Heart left ventricle (tissue), 16 donors: ENCODE measurements at regions not wholly inside any gene's neighbourhood (a gene's known extent, or its start where the extent isn't known, plus 50 kb on each side); places are given as distances from the start of the nearest gene placed in this dataset.
A peak's percentile ranks its signal among the peaks of the same experiment; 100 is the strongest.

Source experiments
- ATAC-seq, 4 donors: fragments of 200-7000 bp; cut with Tn5 transposase; one replicate each; pipeline ENCODE4 v1.9.1; 2020 to 2022; ENCODE audit warnings: moderate library complexity in 4 of 4, mild to moderate bottlenecking in 3 of 4, moderate number of reproducible peaks in 1 of 4
- DNase-seq, 5 donors: peaks; one replicate each; pipeline ENCODE4 v3.0.0-alpha.2; 2020
- H3K27ac ChIP-seq, 12 donors: fragments of 200-600 bp; sonication (generic) in 4 of 12; one replicate each; pipeline versions ENCODE4 v1.5.0 to v1.8.0; 2016 to 2022; ENCODE audit warnings: mild to moderate bottlenecking in 2 of 12
- H3K27me3 ChIP-seq, 9 donors: fragments of 200-600 bp; sonication (generic) in 2 of 9; one replicate each; pipeline versions ENCODE4 v1.5.1 to v1.8.0; 2016 to 2022; ENCODE audit warnings: mild to moderate bottlenecking in 3 of 9
- H3K36me3 ChIP-seq, 9 donors: fragments of 200-600 bp; sonication (generic) in 2 of 9; one replicate each; pipeline versions ENCODE4 v1.5.0 to v1.8.0; 2018 to 2022; ENCODE audit warnings: mild to moderate bottlenecking in 2 of 9
- H3K4me1 ChIP-seq, 12 donors: fragments of 200-600 bp; sonication (generic) in 4 of 12; one replicate each; pipeline versions ENCODE4 v1.5.0 to v1.8.0; 2016 to 2022; ENCODE audit warnings: mild to moderate bottlenecking in 3 of 12
- H3K4me3 ChIP-seq, 12 donors: fragments of 200-600 bp; sonication (generic) in 4 of 12; one replicate each; pipeline versions ENCODE4 v1.5.0 to v1.8.0; 2017 to 2022; ENCODE audit warnings: mild to moderate bottlenecking in 9 of 12, moderate library complexity in 4 of 12
- H3K9me3 ChIP-seq, 12 donors: fragments of 200-600 bp; sonication (generic) in 4 of 12; one replicate each; pipeline versions ENCODE4 v1.5.0 to v1.8.0; 2016 to 2022; ENCODE audit warnings: mild to moderate bottlenecking in 1 of 12
- POLR2A ChIP-seq, 2 donors: fragments of 450-650 bp; IDR thresholded peaks; one replicate each; pipeline ENCODE4 v1.6.1; 2017; ENCODE audit warnings: antibody characterized with exemption in 2 of 2, mild to moderate bottlenecking in 2 of 2, moderate library complexity in 2 of 2
- WGBS, 4 donors: extraction: QIAGEN DNeasy Blood & Tissue Kit in 2 of 4; methylation state at CpG; one replicate each; pipeline versions ENCODE4 v1.1.5 to v1.1.7; 2013 to 2018; 5-methylcytosine and 5-hydroxymethylcytosine counted together
- intact Hi-C, 10 donors: fragments of 100-400 bp; cut with DNase I; formaldehyde crosslinking; loops; one replicate each; pipeline versions ENCODE4 v1.11.1 to v1.14.2; 2022
- TF ChIP-seq, protein P1 (sequence below), 12 donors: fragments of 200-600 bp; sonication (generic) in 4 of 12; IDR thresholded peaks; one replicate each; pipeline versions ENCODE4 v1.5.0 to v1.8.0; 2018 to 2022; ENCODE audit warnings: antibody characterized with exemption in 12 of 12, mild to moderate bottlenecking in 5 of 12
- donor health status: ischemic (EF 13 %, LVEDD 7.1; RV severe dilation, severe dysfunction).
- donor health status: healthy with polysubstance abuse.
- donor health status: DM: no; HTN: yes; CAD: no.
- donor health status: DM: no; HTN: no; CAD: no.
- donor health status: ischemic (EF 25% LVEDD 6.9; RV normal size, moderate dysfunction).
- donor health status: ischemic (EF 25% LVEDD 5.7; RV mildly dilated, moderate dysfunction).
- donor health status: healthy.
- donor health status: DM: yes; HTN: yes; CAD: no.
- donor health status: ischemic (EF 35%, LVEDD 5.7; RV mildly dilated, moderate dysfunction).
- donor health status: nonischemic (EF 11% LVEDD 7.7; RV severe dilation, severe dysfunction).
- donor health status: DM: yes; HTN: yes; CAD: no.
- donor health status: PGD.
- donor health status: ischemic (EF 29% LVEDD 5.4; RV normal size, mild dysfunction).
- donor health status: nonischemic (EF 23%, LVEDD 6.1; RV moderate dilation, normal function).

DNA sequence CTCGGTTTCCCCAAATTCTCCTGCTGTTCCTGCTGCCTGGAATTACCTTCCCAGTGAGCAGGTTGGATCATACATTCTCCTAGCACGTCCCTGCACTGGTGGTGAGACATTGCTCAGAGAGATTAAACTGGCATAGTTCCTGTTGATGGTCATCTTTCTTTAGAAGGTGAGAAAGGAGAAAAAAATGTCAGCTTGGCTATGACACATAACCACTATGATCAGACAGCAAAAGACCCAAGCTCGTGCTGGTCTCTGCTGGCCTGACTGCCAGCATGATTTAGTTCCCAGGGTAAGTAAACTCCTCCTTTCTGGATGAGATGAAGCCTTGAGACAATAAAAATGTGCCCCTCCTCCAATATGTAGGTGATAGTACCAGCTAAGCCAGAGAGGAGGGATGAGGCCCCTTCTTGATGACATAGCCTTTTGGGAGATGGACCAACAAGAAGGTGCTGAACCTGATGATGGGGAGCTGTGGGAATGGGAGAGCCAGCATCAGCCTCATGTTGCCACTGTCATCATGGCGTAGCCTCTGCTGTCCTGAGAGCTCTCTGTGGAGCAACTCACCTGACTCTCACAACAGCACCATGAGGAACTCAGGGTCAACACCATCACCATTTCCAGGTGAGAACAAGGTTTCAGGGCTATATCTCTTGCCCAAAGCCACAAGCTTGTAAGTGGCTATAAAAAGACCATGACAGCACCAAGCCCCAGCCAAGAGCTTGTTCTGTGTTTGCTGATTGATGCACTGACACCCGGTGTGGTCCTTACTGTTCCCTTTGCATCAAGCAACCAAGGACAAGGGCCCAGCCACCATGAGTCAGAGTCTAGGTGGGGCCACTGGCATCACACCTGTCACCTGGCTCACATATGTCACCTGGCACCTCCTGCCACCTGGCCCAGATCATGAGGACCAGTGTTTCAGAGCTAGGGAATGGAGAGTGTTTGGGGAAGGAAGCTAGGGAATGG lies 200.0 kb downstream of the MATN1 start:
- WGBS, 4 donors = 41 to 49% (median 46%) methylated on average over 5 of the region's 5 CpGs
- H3K36me3 ChIP-seq = no peaks in the 10 kb centered on the region
- peaks cover 0 to 62% (median 26%) of the 10 kb centered on the region in 12 donors for H3K4me1 ChIP-seq
- no peaks in the 10 kb centered on the region for H3K9me3 ChIP-seq
- intact Hi-C loops = loop anchor here in 3 of 10 donors (2.0 to 10.0 kb wide), 4 partner anchors 115 to 184 kb away; no protein-coding TSS in a partner anchor
- H3K27ac ChIP-seq = peak overlapping the region in 11 of 12 donors; percentile 50 to 95 (median 77)
- no peak overlapping the region for H3K4me3 ChIP-seq
- peaks cover 0 to 12% (median 0%) of the 10 kb centered on the region in 9 donors for H3K27me3 ChIP-seq
- DNase-seq (peak in 4 of 5 donors; percentile 53 to 84 (median 68)), ATAC-seq (peak; percentile 47 to 66 (median 57))
- TF ChIP-seq POLR2A (IDR thresholded peaks at IDR 0.05) = no peak
- TF ChIP-seq, protein P1, sequence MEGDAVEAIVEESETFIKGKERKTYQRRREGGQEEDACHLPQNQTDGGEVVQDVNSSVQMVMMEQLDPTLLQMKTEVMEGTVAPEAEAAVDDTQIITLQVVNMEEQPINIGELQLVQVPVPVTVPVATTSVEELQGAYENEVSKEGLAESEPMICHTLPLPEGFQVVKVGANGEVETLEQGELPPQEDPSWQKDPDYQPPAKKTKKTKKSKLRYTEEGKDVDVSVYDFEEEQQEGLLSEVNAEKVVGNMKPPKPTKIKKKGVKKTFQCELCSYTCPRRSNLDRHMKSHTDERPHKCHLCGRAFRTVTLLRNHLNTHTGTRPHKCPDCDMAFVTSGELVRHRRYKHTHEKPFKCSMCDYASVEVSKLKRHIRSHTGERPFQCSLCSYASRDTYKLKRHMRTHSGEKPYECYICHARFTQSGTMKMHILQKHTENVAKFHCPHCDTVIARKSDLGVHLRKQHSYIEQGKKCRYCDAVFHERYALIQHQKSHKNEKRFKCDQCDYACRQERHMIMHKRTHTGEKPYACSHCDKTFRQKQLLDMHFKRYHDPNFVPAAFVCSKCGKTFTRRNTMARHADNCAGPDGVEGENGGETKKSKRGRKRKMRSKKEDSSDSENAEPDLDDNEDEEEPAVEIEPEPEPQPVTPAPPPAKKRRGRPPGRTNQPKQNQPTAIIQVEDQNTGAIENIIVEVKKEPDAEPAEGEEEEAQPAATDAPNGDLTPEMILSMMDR (IDR thresholded peaks at IDR 0.05) = no peak

DNA sequence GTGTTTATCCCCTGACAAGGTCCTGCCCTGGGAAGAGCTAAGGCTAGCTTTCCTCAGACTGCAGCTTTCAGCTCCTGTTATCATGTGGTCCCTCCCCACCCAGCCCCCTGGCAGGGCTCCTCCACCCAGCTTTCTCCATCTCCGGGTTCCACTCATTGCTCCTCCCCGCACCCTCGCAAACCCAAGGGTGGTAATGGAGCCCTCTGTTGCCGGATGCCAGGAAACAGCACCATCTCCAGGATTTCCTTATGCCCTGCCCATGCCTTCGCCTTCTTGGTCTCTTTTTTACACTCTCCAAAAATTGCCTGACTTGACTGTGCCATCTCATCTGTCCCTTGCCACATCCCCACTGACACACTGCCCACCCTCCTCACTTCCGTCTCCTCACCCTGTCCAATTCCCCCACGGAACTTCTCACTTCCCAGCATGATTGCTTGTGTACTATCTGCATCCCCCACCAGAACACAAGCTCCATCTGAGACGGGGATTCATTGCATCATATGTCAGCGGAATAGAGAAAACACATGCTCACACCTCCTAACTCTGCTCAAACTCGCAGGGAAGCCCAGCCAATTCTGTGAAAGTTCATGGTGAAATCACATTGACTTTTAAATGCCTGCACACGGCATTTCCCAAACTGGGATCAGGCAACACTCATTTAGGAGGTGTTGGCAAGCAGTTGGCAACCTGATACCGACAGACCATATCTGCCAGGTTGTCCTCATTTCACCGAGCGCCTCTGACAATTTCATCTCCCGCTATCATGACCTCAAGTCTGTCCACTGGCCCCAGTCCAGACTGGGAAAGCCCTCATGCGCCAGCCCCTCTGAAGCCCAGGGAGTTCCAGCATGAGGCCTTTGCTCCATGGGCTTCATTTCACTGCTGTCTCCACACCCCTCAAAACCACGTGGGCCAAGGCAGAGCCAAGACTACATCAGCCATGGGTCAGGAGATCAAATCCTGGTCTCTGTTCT lies 201.1 kb downstream of the MATN1 start:
- peaks cover 0 to 56% (median 25%) of the 10 kb centered on the region in 12 donors for H3K4me1 ChIP-seq

GRCh38 chr1:30521261-30521865 lies 202.0 kb downstream of the MATN1 start:
- Histone ChIP-seq H3K9me3 (no peaks in the 10 kb centered on the region), H3K27me3 (peaks cover 0 to 6% (median 0%) of the 10 kb centered on the region in 9 donors), H3K27ac (peak overlapping the region in 10 of 12 donors; percentile 55 to 89 (median 79)), H3K4me1 (peaks cover 0 to 46% (median 17%) of the 10 kb centered on the region in 12 donors), H3K4me3 (no peak overlapping the region), H3K36me3 (no peaks in the 10 kb centered on the region)
- no peak for ATAC-seq
- intact Hi-C loops = loop anchor here in 4 of 10 donors (2.0 to 10.0 kb wide), 4 partner anchors 37 to 186 kb away; no protein-coding TSS in a partner anchor
- WGBS, 4 donors = 61 to 73% (median 67%) methylated on average over 3 of the region's 3 CpGs
- TF ChIP-seq, protein P1 (IDR thresholded peaks at IDR 0.05) = no peak
- TF ChIP-seq POLR2A (IDR thresholded peaks at IDR 0.05) = no peak
- DNase-seq = peak in 1 of 5 donors; percentile 13

More for the DNA sequence above, 201.1 kb downstream of the MATN1 start:
- WGBS, 4 donors = 22 to 27% (median 25%) methylated on average over 17 of the region's 17 CpGs
- no peaks in the 10 kb centered on the region for H3K9me3 ChIP-seq
- no peak for TF ChIP-seq POLR2A (IDR thresholded peaks at IDR 0.05)
- TF ChIP-seq, protein P1 (IDR thresholded peaks at IDR 0.05) = peak in 3 of 12 donors; percentile 6 to 12 (median 6)
- H3K36me3 ChIP-seq = no peaks in the 10 kb centered on the region
- intact Hi-C loops = loop anchor here in 3 of 10 donors (2.0 to 10.0 kb wide), 4 partner anchors 116 to 185 kb away; no protein-coding TSS in a partner anchor
- DNase-seq (peak; percentile 77 to 94 (median 82)), ATAC-seq (peak; percentile 75 to 80 (median 77))
- peaks cover 0 to 12% (median 0%) of the 10 kb centered on the region in 9 donors for H3K27me3 ChIP-seq
- H3K4me3 ChIP-seq = no peak overlapping the region
- H3K27ac ChIP-seq = peak overlapping the region in 11 of 12 donors; percentile 55 to 95 (median 77)
